GM13977 (cell line): ENCODE measurements at regions not wholly inside any gene's neighbourhood (a gene's known extent, or its start where the extent isn't known, plus 50 kb on each side); places are given as distances from the start of the nearest gene placed in this dataset.

Experiments
- DNase-seq: peaks from one replicate; pipeline ENCODE4 v3.0.0; 2012; ENCODE audit warnings: low spot score
- in situ Hi-C: fragments of 300-500 bp; cut with MboI; formaldehyde crosslinking; loops from one replicate; pipeline ENCODE4 v1.12.0; 2022; ENCODE audit warnings: low sequenced_read_pairs, low pct_unique_long_range_greater_than_20kb, mixed read lengths, inconsistent platforms; ENCODE audit not compliant: unreplicated experiment
- TF ChIP-seq, protein P1 (sequence below): IDR thresholded peaks from 2 replicates; pipeline ENCODE4 v1.5.1; 2012; ENCODE audit warnings: mild to moderate bottlenecking, control low read depth; ENCODE audit not compliant: insufficient read depth; ENCODE audit errors: extremely low read depth, missing control alignments

DNA sequence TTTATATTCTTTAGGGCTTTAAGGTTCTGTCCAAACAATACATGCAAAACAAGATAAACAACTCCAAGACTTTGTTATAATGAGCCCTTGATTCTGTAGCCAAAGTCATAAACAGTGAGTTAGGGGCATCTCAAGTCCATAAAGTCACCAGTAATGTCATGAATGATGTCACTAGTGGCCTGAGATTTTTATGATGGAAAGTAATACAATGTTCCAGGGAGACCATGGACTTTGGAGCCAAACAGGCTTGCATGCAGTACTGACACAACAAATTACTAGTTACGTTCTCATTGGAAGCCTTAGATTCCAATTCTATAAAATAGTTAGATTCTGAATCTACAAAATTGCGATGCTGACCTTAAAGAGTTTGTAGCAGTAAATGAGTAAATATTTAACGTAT lies 280.0 kb downstream of the HINT1 start:
- in situ Hi-C loops = no loop called here
- TF ChIP-seq, protein P1, sequence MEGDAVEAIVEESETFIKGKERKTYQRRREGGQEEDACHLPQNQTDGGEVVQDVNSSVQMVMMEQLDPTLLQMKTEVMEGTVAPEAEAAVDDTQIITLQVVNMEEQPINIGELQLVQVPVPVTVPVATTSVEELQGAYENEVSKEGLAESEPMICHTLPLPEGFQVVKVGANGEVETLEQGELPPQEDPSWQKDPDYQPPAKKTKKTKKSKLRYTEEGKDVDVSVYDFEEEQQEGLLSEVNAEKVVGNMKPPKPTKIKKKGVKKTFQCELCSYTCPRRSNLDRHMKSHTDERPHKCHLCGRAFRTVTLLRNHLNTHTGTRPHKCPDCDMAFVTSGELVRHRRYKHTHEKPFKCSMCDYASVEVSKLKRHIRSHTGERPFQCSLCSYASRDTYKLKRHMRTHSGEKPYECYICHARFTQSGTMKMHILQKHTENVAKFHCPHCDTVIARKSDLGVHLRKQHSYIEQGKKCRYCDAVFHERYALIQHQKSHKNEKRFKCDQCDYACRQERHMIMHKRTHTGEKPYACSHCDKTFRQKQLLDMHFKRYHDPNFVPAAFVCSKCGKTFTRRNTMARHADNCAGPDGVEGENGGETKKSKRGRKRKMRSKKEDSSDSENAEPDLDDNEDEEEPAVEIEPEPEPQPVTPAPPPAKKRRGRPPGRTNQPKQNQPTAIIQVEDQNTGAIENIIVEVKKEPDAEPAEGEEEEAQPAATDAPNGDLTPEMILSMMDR = no peak
- no peak for DNase-seq

GRCh38 chr5:130884023-130884422 lies 281.0 kb downstream of the HINT1 start:
- DNase-seq = no peak
- in situ Hi-C loops = no loop called here
- TF ChIP-seq, protein P1 = no peak

GRCh38 chr5:130875656-130876055 lies 289.4 kb downstream of the HINT1 start:
- in situ Hi-C loops = no loop called here
- TF ChIP-seq, protein P1 = no peak
- no peak for DNase-seq

- DNase-seq = no peak
- in situ Hi-C loops = loop anchor here (25.0 kb wide), 1 partner anchor 237 kb away; no protein-coding TSS in a partner anchor
- TF ChIP-seq, protein P1 = no peak
Measured at GRCh38 chr5:130874861-130875417, 290.1 kb downstream of the HINT1 start.

- in situ Hi-C loops = loop anchor here (25.0 kb wide), 1 partner anchor 241 kb away; no protein-coding TSS in a partner anchor
- TF ChIP-seq, protein P1 = peak; percentile 58
- peak; percentile 37 for DNase-seq
Measured at GRCh38 chr5:130871346-130872086, 293.5 kb downstream of the HINT1 start.

DNA sequence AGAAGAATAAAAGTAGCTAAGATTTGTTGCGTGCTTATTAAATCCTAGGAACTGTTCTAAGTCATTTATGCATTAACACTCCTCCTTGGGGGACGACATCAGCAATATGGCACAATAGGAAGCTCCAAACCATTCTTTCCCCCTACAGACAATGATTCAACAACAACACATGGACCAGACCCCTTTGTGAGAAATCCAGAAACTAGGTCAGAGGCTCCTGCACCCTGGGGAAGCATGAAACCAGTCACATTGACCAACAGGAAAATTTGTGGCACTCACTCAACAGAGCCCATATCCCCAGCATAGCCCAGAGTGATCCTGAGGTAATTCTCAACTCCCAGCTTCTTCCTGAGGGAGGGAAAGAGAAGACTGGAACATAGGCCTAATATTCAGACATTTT lies 294.4 kb downstream of the HINT1 start:
- TF ChIP-seq, protein P1 = no peak
- in situ Hi-C loops = loop anchor here (25.0 kb wide), 1 partner anchor 242 kb away; no protein-coding TSS in a partner anchor
- DNase-seq = no peak
